ENCODE measurements at regions not wholly inside any gene's neighbourhood (a gene's known extent, or its start where the extent isn't known, plus 50 kb on each side); places are given as distances from the start of the nearest gene placed in this dataset.
A peak's percentile ranks its signal among the peaks of the same experiment; 100 is the strongest.

- Histone ChIP-seq H3K4me1 (peaks cover 0 to 15% (median 5%) of the 10 kb centered on the region in 9 donors), H3K36me3 (no peaks in the 10 kb centered on the region), H3K4me3 (no peak overlapping the region), H3K27ac (peak overlapping the region in 1 of 10 donors; percentile 18), H3K27me3 (no peaks in the 10 kb centered on the region), H3K9me3 (peaks cover 0 to 3% (median 0%) of the 10 kb centered on the region in 11 donors)
- DNase-seq (no peak), ATAC-seq (no peak)
- intact Hi-C loops (cut with DNase I): no loop called here
- TF ChIP-seq CTCF (IDR thresholded peaks at IDR 0.05): no peak
- 87 to 89% methylated on average over 4 of the region's 4 CpGs for WGBS, 2 donors
Measured at GRCh38 chr15:39232512-39232911, 348.4 kb upstream of the THBS1 start.

- intact Hi-C loops (cut with DNase I): no loop called here
- 79 to 82% methylated on average over 5 of the region's 5 CpGs for WGBS, 2 donors
- no peak for TF ChIP-seq CTCF (IDR thresholded peaks at IDR 0.05)
Measured at GRCh38 chr15:39235084-39235795, 345.6 kb upstream of the THBS1 start.

GRCh38 chr15:39236375-39236774, 344.5 kb upstream of the THBS1 start:
- Histone ChIP-seq H3K9me3 (peaks cover 0 to 3% (median 0%) of the 10 kb centered on the region in 11 donors), H3K27me3 (no peaks in the 10 kb centered on the region), H3K4me3 (no peak overlapping the region), H3K36me3 (no peaks in the 10 kb centered on the region), H3K27ac (no peak overlapping the region), H3K4me1 (peaks cover 0 to 8% (median 0%) of the 10 kb centered on the region in 9 donors)
- no peak for ATAC-seq
- intact Hi-C loops (cut with DNase I): no loop called here
- no peak for DNase-seq
- TF ChIP-seq CTCF (IDR thresholded peaks at IDR 0.05): no peak

More at GRCh38 chr15:39235084-39235795, 345.6 kb upstream of the THBS1 start:
- Histone ChIP-seq H3K4me3 (no peak overlapping the region), H3K36me3 (no peaks in the 10 kb centered on the region), H3K9me3 (peaks cover 0 to 3% (median 0%) of the 10 kb centered on the region in 11 donors), H3K27me3 (no peaks in the 10 kb centered on the region), H3K4me1 (peaks cover 0 to 11% (median 4%) of the 10 kb centered on the region in 9 donors), H3K27ac (no peak overlapping the region)
- ATAC-seq (no peak), DNase-seq (no peak)

- 78 to 80% methylated on average over 6 of the region's 6 CpGs for WGBS, 2 donors
- H3K9me3 ChIP-seq: peaks cover 0 to 1% (median 0%) of the 10 kb centered on the region in 11 donors
- H3K27ac ChIP-seq: no peak overlapping the region
- no peak for TF ChIP-seq CTCF (IDR thresholded peaks at IDR 0.05)
- H3K36me3 ChIP-seq: no peaks in the 10 kb centered on the region
- H3K4me3 ChIP-seq: no peak overlapping the region
- H3K4me1 ChIP-seq: no peaks in the 10 kb centered on the region
- DNase-seq (no peak), ATAC-seq (no peak)
- no peaks in the 10 kb centered on the region for H3K27me3 ChIP-seq
- intact Hi-C loops (cut with DNase I): no loop called here
Measured at GRCh38 chr15:39238443-39238842, 342.4 kb upstream of the THBS1 start.

All from heart right ventricle (tissue), 16 donors.